HL-60 (cell line): ENCODE measurements at regions not wholly inside any gene's neighbourhood (a gene's known extent, or its start where the extent isn't known, plus 50 kb on each side); places are given as distances from the start of the nearest gene placed in this dataset.

ENCODE experiments used
- CTCF ChIP-seq: IDR thresholded peaks from one replicate; pipeline ENCODE4 v1.5.1; 2011; ENCODE audit warnings: low read length, control low read depth, inconsistent platforms; ENCODE audit not compliant: insufficient read depth
- POLR2AphosphoS5 ChIP-seq: IDR thresholded peaks from 2 replicates; pipeline ENCODE4 v1.6.1; 2012; ENCODE audit warnings: low read depth

- TF ChIP-seq CTCF (no peak), POLR2AphosphoS5 (no peak)
Measured at GRCh38 chr2:120912101-120912985, 176.7 kb downstream of the GLI2 start.
